IMR-90 (cell line): ENCODE measurements at regions not wholly inside any gene's neighbourhood (a gene's known extent, or its start where the extent isn't known, plus 50 kb on each side); places are given as distances from the start of the nearest gene placed in this dataset.

Experiments
- ATAC-seq: fragments of 200-7000 bp; cut with Tn5 transposase; 2 replicates; pipeline ENCODE4 v1.9.1; 2020; ENCODE audit warnings: low read depth, mild to moderate bottlenecking, moderate library complexity
- BruUV-seq: library from RNA; stranded (reverse); fragments of 400-500 nt; replicated peaks from 2 replicates; lab custom pipeline; 2021; lab: Mats Ljungman, UMichigan
- CTCF ChIA-PET: fragments of 300-600 bp; formaldehyde crosslinking; extraction: SDS; loops from one replicate; lab custom pipeline; 2021; ENCODE audit warnings: antibody characterized with exemption; lab: Yijun Ruan, JAX
- POLR2A ChIA-PET: fragments of 300-600 bp; sonication (Branson Sonifier 250); formaldehyde crosslinking; loops from one replicate; lab custom pipeline; 2022; ENCODE audit warnings: antibody characterized with exemption; ENCODE audit not compliant: unreplicated experiment; lab: Charles Lee
- DNase-seq: peaks from one replicate; pipeline ENCODE4 v3.0.0; 2013
- H2AFZ ChIP-seq: replicated peaks from 2 replicates; pipeline ENCODE3; 2013; ENCODE audit warnings: low read length, mild to moderate bottlenecking; ENCODE audit not compliant: poor library complexity
- H2AK5ac ChIP-seq: 2 replicates; pipeline ENCODE4 v1.6.1; 2013; ENCODE audit warnings: low read depth, low read length, inconsistent platforms
- H2AK9ac ChIP-seq: replicated peaks from 2 replicates; pipeline ENCODE3; 2013; ENCODE audit warnings: mild to moderate bottlenecking, low read depth, low read length, moderate library complexity; ENCODE audit not compliant: poor library complexity
- H2BK120ac ChIP-seq: 2 replicates; pipeline ENCODE4 v1.6.1; 2013; ENCODE audit warnings: low read depth, low read length, inconsistent platforms
- H2BK15ac ChIP-seq: 3 replicates; pipeline ENCODE4 v1.6.1; 2013; ENCODE audit warnings: low read depth, low read length, inconsistent platforms
- H2BK20ac ChIP-seq: 2 replicates; pipeline ENCODE4 v1.6.1; 2013; ENCODE audit warnings: low read depth, mild to moderate bottlenecking, inconsistent platforms, low read length, moderate library complexity
- H2BK5ac ChIP-seq: 2 replicates; pipeline ENCODE4 v1.6.1; 2013; ENCODE audit warnings: mild to moderate bottlenecking, low read depth, low read length, inconsistent platforms; ENCODE audit not compliant: poor library complexity, severe bottlenecking
- H3K14ac ChIP-seq: replicated peaks from 2 replicates; pipeline ENCODE4 v1.6.1; 2013; ENCODE audit warnings: low read depth, low read length, inconsistent platforms
- H3K18ac ChIP-seq: 2 replicates; pipeline ENCODE4 v1.6.1; 2013; ENCODE audit warnings: low read depth, low read length, control low read depth
- H3K23ac ChIP-seq: 2 replicates; pipeline ENCODE4 v1.6.1; 2013; ENCODE audit warnings: low read depth, low read length, inconsistent platforms
- H3K27ac ChIP-seq: 2 replicates; pipeline ENCODE4 v1.5.1; 2013; ENCODE audit warnings: mild to moderate bottlenecking, control low read depth, low read length; ENCODE audit not compliant: insufficient read depth
- H3K27me3 ChIP-seq: 2 replicates; pipeline ENCODE4 v1.6.1; 2013; ENCODE audit warnings: low read length; ENCODE audit not compliant: control insufficient read depth, insufficient read depth
- H3K36me3 ChIP-seq: 2 replicates; pipeline ENCODE4 v1.6.1; 2013; ENCODE audit warnings: low read length, mixed read lengths; ENCODE audit not compliant: control insufficient read depth, insufficient read depth
- H3K4ac ChIP-seq: 2 replicates; pipeline ENCODE4 v1.6.1; 2013; ENCODE audit warnings: low read depth, low read length, inconsistent platforms
- H3K4me1 ChIP-seq: 2 replicates; pipeline ENCODE4 v1.6.1; 2013; ENCODE audit warnings: low read length, mixed read lengths; ENCODE audit not compliant: control insufficient read depth, insufficient read depth
- H3K4me2 ChIP-seq: 2 replicates; pipeline ENCODE4 v1.6.1; 2013; ENCODE audit warnings: low read depth, mild to moderate bottlenecking, control low read depth, low read length, moderate library complexity
- H3K4me3 ChIP-seq: 2 replicates; pipeline ENCODE4 v1.5.1; 2013; ENCODE audit warnings: low read depth, mild to moderate bottlenecking, control low read depth, low read length, moderate library complexity; ENCODE audit not compliant: insufficient read depth
- H3K56ac ChIP-seq: 2 replicates; pipeline ENCODE4 v1.6.1; 2013; ENCODE audit warnings: low read length, inconsistent platforms; ENCODE audit not compliant: insufficient read depth; ENCODE audit errors: extremely low read depth
- H3K79me1 ChIP-seq, 2 experiments: 2 replicates each; pipeline ENCODE4 v1.6.1; 2013; ENCODE audit warnings: low read length in 2 of 2, inconsistent platforms in 1 of 2, low read depth in 1 of 2
- H3K9ac ChIP-seq: 2 replicates; pipeline ENCODE4 v1.6.1; 2013; ENCODE audit warnings: low read depth, low read length, control low read depth
- H3K9me1 ChIP-seq: 2 replicates; pipeline ENCODE4 v1.6.1; 2013; ENCODE audit warnings: low read length, inconsistent platforms; ENCODE audit not compliant: insufficient read depth
- H3K9me3 ChIP-seq: 2 replicates; pipeline ENCODE4 v1.6.1; 2013; ENCODE audit warnings: low read length; ENCODE audit not compliant: control insufficient read depth, insufficient read depth
- H4K20me1 ChIP-seq: 2 replicates; pipeline ENCODE4 v1.6.1; 2013; ENCODE audit warnings: low read length, inconsistent platforms; ENCODE audit not compliant: insufficient read depth
- H4K5ac ChIP-seq: 2 replicates; pipeline ENCODE4 v1.6.1; 2013; ENCODE audit warnings: mild to moderate bottlenecking, low read depth, low read length, control low read depth
- H4K8ac ChIP-seq, 2 experiments: 2 replicates each; pipeline ENCODE4 v1.6.1; 2013; ENCODE audit warnings: low read depth in 2 of 2, low read length in 2 of 2, control low read depth in 1 of 2, inconsistent platforms in 1 of 2
- H4K91ac ChIP-seq: 2 replicates; pipeline ENCODE4 v1.6.1; 2013; ENCODE audit warnings: low read depth, low read length, inconsistent platforms; ENCODE audit not compliant: insufficient read depth
- BHLHE40 ChIP-seq: fragments of 150-350 bp; IDR thresholded peaks from 2 replicates; pipeline ENCODE4 v1.6.1; 2016; ENCODE audit warnings: mild to moderate bottlenecking, low read depth, low read length
- CEBPB ChIP-seq: IDR thresholded peaks from 2 replicates; pipeline ENCODE4 v1.6.1; 2012; ENCODE audit warnings: low read depth, low read length, improper control_type of control experiment
- CHD1 ChIP-seq: IDR thresholded peaks from 2 replicates; pipeline ENCODE4 v1.6.1; 2012; ENCODE audit warnings: low read depth, low read length, improper control_type of control experiment
- CTCF ChIP-seq: conservative IDR thresholded peaks from 2 replicates; pipeline ENCODE4 v1.5.1; 2012; ENCODE audit warnings: mild to moderate bottlenecking, low read depth, low read length, improper control_type of control experiment
- MXI1 ChIP-seq: IDR thresholded peaks from 2 replicates; pipeline ENCODE4 v1.6.1; 2012; ENCODE audit warnings: low read depth, mild to moderate bottlenecking, low read length, moderate library complexity, borderline replicate concordance
- NFE2L2 ChIP-seq: fragments of 150-350 bp; IDR thresholded peaks from 2 replicates; pipeline ENCODE4 v1.6.1; 2016; ENCODE audit warnings: low read depth, mild to moderate bottlenecking, low read length
- RAD21 ChIP-seq: IDR thresholded peaks from 2 replicates; pipeline ENCODE4 v1.6.1; 2012; ENCODE audit warnings: low read length, improper control_type of control experiment
- RCOR1 ChIP-seq: IDR thresholded peaks from 2 replicates; pipeline ENCODE4 v1.6.1; 2012; ENCODE audit warnings: mild to moderate bottlenecking, low read length, improper control_type of control experiment; ENCODE audit not compliant: insufficient replicate concordance
- RFX5 ChIP-seq: IDR thresholded peaks from 2 replicates; pipeline ENCODE4 v1.8.0; 2012; ENCODE audit warnings: low read depth, mild to moderate bottlenecking, low read length, moderate library complexity
- SMC3 ChIP-seq: fragments of 150-350 bp; IDR thresholded peaks from 2 replicates; pipeline ENCODE4 v1.6.1; 2016; ENCODE audit warnings: low read depth, mild to moderate bottlenecking, antibody characterized with exemption, low read length, moderate library complexity
- WGBS, 2 experiments: methylation state at CpG; one replicate each; pipeline versions ENCODE4 v1.1.5 to v1.1.7; 2013; ENCODE audit warnings: missing lambda C conversion rate in 2 of 2; ENCODE audit not compliant: insufficient read length in 1 of 2; ENCODE audit errors: extremely low coverage in 2 of 2; 5-methylcytosine and 5-hydroxymethylcytosine counted together
- dilution Hi-C: fragments of 300-500 bp; cut with HindIII; formaldehyde crosslinking; loops from one replicate; pipeline ENCODE4 v1.14.3; 2018; ENCODE audit warnings: low sequenced_read_pairs; ENCODE audit not compliant: unreplicated experiment
- in situ Hi-C: fragments of 300-500 bp; cut with MboI; formaldehyde crosslinking; loops from 3 replicates; pipeline ENCODE4 v1.14.3; 2019; ENCODE audit warnings: low sequenced_read_pairs, inconsistent platforms, mixed read lengths
- intact Hi-C: fragments of 100-400 bp; cut with micrococcal nuclease; formaldehyde crosslinking; loops from 2 replicates; pipeline ENCODE4 v1.10.0; 2022

DNA sequence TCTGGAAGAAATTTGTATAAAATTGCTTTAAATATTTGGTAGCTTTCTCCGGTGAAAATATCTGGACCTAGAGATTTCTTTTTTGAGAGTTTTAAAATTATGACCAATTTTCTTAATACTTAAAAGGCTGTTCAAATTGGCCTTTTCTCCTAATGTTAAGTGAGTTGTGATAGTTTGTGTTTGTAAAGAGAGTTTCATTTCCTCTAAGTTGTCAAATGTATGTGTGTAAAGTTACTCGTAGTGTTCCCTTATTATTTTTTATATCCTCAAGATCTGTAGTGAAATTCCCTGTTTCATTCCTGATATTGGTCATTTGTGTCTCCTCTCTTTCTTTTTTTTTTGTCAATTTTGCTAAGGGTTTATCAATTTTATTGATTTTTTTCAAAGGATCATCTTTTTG lies 92.6 kb upstream of the CTNNB1 start:
- intact Hi-C loops (no loop called here), dilution Hi-C loops (no loop called here), in situ Hi-C loops (no loop called here)
- Histone ChIP-seq H3K9me3 (no peaks in the 10 kb centered on the region), H3K9ac (no peak overlapping the region), H3K4me3 (no peak overlapping the region), H2BK20ac (no peak overlapping the region), H2BK15ac (no peak overlapping the region), H2AFZ (no peak overlapping the region), H2AK5ac (no peak overlapping the region), H3K9me1 (no peaks in the 10 kb centered on the region), H3K27me3 (no peaks in the 10 kb centered on the region), H2AK9ac (no peak overlapping the region), H3K14ac (no peak overlapping the region), H4K20me1 (no peaks in the 10 kb centered on the region), H2BK5ac (no peak overlapping the region), H4K91ac (no peak overlapping the region), H3K79me1 (no peaks in the 10 kb centered on the region), H3K27ac (no peak overlapping the region), H2BK120ac (no peak overlapping the region), H4K5ac (no peak overlapping the region), H3K56ac (no peak overlapping the region), H3K4ac (no peak overlapping the region), H3K23ac (no peak overlapping the region), H3K36me3 (no peaks in the 10 kb centered on the region), H3K18ac (no peak overlapping the region), H4K8ac (no peak overlapping the region), H3K4me2 (no peak overlapping the region), H3K4me1 (no peaks in the 10 kb centered on the region)
- POLR2A ChIA-PET: no interaction called here
- ATAC-seq: no peak
- WGBS, 2 experiments: no CpG with 5 or more reads among the region's 2 CpGs
- TF ChIP-seq MXI1 (no peak), SMC3 (no peak), CHD1 (no peak), RAD21 (no peak), BHLHE40 (no peak), RCOR1 (no peak), CTCF (no peak), RFX5 (no peak), NFE2L2 (no peak), CEBPB (no peak)
- BruUV-seq: no TSS peak
- DNase-seq: no peak
- CTCF ChIA-PET: interaction anchor here (0.6 kb wide), 2 partner anchors 23 to 26 kb away, joined by 3 to 4 read pairs; no protein-coding TSS in a partner anchor
